ENCODE measurements at regions not wholly inside any gene's neighbourhood (a gene's known extent, or its start where the extent isn't known, plus 50 kb on each side); places are given as distances from the start of the nearest gene placed in this dataset.

- intact Hi-C loops (cut with DNase I): no loop called here
- DNase-seq (ENCODE audit: low spot score): no peak
Measured at GRCh38 chr2:52135235-52135634, 1103.3 kb upstream of the NRXN1 start.

DNA sequence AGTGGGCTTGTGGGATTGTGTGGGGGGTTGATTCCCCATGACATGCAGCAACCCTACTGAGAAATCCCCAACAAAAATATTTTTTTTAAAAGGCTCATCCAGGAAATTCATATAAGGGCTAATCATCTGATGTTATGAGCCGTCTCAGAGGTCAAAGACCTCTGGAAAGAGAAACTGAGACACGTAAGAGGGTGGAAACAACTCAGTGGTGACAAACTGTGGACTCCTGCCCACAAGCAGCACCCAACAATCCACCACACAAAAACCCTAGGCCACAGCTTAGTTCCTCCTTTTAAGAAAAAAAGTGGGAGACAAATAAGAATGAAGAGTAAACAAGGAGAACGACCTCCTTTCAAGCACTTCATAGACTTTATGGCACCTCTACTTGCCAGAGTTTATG, 1096.1 kb upstream of the NRXN1 start:
- DNase-seq (ENCODE audit: low spot score): no peak
- intact Hi-C loops (cut with DNase I): no loop called here

DNA sequence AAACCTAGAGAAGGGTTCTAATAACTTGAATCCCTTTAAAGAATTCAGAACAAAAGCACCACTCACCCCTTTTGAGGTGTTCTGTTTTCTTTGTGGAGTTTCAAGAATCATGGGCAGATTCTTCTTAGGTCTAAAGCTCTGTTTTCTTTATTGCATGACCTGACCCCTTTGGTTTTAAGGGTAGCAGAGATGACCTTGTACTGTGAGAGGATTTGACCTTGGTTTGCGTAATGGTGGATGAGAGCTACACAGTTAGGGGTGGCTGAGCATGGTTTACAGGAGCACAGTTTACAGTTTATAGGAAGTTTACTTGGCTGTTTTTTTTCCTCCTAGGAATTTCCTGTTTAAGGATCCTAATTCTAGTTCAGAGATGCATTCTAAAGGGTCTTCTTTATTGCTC, 1095.6 kb upstream of the NRXN1 start:
- DNase-seq (ENCODE audit: low spot score): no peak
- intact Hi-C loops (cut with DNase I): no loop called here

DNA sequence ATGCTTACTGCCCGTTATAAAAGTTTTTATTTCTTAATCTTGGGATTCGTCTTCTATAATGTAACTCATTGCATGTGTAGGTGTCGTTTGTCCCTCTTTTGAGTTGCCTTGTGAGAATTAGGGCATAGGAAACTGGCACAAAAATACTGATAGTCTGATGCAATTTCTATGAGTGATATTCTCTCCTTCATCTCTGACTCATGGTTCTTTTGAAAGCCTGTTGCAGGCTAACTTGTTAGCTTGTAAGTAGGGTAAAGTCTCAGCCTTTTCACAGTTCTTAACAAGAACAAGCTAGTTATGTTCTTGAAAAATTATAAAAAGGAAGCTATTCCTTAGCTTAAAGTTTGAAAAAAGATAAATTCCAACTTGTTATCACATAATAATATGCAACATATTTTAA, 1085.4 kb upstream of the NRXN1 start:
- intact Hi-C loops (cut with DNase I): no loop called here
- DNase-seq (ENCODE audit: low spot score): no peak

DNA sequence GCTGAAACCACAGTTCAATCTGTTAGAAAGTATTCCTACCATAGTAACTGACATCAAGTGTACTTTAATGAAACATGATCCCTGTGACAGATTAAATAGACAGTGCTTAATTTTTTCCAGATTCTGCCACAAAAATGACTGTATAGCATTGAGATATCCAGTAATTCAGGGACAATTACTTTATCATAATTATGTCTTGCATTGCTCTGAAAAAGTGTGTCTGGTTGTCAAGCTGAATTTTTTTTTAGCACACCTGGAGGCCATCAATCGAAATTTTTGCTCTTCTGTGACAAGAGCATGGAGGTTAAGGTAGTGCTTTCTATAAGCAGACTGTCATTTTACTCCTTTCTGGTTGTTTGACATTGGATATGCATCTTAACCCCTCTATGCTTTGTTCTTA, 1083.8 kb upstream of the NRXN1 start:
- DNase-seq (ENCODE audit: low spot score): no peak

DNA sequence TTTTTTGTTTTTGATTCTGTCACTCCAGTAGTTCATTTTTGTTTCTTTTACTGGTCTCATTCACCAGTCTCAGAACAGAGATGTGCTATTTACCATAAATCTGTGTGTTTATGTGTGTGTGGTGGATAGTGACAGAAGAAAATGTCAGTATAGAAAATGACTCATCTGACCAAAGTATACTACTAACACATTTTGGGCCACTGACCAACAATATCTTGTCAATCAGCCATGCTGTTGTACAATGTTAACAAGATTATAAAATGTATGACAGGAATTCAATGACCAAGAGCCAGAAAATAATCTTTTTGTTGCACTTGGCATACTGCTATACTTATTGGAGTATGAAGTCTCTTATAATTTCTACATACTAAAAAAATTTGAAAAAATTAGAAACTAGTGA, 1081.4 kb upstream of the NRXN1 start:
- intact Hi-C loops (cut with DNase I): no loop called here
- no peak for DNase-seq (ENCODE audit: low spot score)

More for the DNA sequence above, 1083.8 kb upstream of the NRXN1 start:
- intact Hi-C loops (cut with DNase I): no loop called here

DNA sequence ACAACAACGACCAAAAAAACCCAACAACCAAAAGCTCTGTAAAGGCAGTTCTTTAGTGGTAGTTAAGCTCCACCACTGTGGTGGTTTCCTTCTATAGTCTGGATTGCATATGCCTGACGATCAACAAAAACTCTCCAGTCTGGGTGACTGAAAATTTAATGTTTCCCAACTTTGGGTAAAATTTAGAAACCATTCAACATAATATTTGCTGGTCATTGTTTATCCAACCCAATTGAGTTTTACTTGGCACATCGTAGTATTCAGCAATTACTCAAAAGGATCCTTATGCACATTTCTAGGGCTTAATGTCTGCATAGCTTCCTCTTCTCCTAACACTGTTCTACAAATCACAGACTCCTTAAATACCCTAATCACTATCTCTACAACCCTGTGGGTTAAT, 1080.2 kb upstream of the NRXN1 start:
- intact Hi-C loops (cut with DNase I): no loop called here
- no peak for DNase-seq (ENCODE audit: low spot score)

- no peak for DNase-seq (ENCODE audit: low spot score)
- intact Hi-C loops (cut with DNase I): no loop called here
Measured at GRCh38 chr2:52107124-52107523, 1075.2 kb upstream of the NRXN1 start.

DNA sequence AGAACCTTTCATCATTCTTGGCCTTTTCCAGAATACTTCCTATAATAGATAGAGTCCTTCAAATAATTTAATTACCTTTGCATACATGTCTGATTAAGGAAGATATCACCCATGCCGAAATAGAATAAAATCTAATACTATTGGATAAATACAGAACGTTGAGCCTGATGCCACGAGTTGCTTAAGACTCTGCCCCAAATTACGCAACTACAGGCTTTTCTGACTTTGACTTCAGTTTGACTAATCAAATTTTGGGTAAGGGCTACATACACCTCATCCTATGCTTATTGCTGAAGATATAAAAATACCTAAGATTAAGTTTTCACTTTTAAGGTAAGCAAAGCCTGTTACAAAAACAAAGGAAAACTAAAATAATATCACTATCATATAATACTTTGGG, 1065.1 kb upstream of the NRXN1 start:
- DNase-seq (ENCODE audit: low spot score): no peak
- intact Hi-C loops (cut with DNase I): no loop called here

DNA sequence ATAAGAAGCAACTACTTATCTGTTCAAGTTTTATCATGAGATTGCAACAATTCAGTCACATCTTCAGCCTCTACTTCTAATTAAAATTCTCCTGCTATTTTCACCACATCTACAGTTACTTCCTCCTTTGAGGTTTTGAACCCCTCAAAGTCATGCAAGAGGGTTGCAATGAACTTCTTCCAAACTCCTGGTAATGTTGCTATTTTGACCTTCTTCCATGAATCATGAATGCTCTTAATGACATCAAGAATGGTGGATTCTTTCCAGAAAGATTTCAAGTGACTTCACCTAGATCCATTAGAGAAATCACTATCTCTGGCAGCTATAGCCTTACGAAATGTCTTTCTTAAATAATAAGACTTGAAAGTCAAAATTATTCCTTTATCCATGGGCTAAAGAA, 1052.8 kb upstream of the NRXN1 start:
- intact Hi-C loops (cut with DNase I): no loop called here
- no peak for DNase-seq (ENCODE audit: low spot score)

- DNase-seq (ENCODE audit: low spot score): no peak
- intact Hi-C loops (cut with DNase I): no loop called here
Measured at GRCh38 chr2:52083214-52083613, 1051.3 kb upstream of the NRXN1 start.

DNA sequence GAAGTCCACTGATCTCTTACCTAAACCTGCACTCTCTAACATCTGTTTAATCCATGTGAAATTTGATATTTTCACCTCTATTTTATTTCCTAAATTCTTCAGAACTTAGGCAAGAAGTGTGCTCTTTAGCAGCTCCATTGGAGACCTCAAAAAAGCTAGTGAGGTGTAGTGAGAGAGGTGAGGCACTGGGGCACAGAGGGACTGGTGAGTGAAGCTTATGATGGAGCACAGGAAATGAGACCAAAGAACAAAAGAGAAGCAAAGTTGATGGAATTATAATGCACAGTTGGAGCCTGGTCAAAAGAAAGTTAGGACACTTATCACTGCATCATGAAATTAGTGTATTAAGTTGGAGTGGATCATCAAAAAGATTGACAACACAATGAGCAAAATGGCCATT, 1050.7 kb upstream of the NRXN1 start:
- intact Hi-C loops (cut with DNase I): no loop called here
- DNase-seq (ENCODE audit: low spot score): no peak

DNA sequence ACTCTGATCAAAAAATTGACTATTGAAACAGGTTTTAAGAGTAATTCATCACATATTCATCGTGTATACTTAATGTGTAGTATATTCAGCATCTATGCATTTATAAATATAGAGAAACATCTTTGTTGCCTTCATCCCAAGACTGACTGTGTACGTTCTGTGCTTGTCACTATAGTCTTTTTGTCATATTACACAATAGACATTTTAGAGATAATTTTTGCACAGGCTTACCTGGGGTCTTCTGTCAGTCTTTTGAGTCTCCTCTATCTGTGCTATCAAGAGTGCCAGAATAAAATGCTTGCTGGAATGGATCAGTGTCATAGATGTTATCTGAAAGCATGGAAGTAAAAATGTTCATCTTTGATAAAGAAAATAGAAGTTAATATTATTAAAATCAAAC, 1047.7 kb upstream of the NRXN1 start:
- intact Hi-C loops (cut with DNase I): no loop called here
- DNase-seq (ENCODE audit: low spot score): no peak

DNA sequence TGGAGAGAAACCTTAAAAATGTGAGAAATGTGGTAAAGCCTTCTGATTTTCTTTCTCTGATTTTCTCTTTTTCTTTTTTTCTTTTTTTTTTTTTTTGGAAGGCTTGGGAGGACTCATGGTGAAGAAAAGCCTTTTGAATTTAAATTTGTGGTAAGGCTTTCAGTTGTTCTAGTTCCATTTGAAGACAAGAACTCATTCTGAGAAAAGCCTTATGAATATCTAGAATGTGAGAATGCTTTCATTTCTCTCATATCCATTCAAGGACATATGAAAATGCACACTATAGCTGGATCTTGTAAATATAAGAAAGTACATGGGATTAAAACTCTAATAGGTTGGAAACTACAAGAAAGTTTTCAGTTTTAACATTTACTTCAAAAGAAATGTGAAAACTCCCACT, 1045.2 kb upstream of the NRXN1 start:
- intact Hi-C loops (cut with DNase I): no loop called here
- no peak for DNase-seq (ENCODE audit: low spot score)

DNA sequence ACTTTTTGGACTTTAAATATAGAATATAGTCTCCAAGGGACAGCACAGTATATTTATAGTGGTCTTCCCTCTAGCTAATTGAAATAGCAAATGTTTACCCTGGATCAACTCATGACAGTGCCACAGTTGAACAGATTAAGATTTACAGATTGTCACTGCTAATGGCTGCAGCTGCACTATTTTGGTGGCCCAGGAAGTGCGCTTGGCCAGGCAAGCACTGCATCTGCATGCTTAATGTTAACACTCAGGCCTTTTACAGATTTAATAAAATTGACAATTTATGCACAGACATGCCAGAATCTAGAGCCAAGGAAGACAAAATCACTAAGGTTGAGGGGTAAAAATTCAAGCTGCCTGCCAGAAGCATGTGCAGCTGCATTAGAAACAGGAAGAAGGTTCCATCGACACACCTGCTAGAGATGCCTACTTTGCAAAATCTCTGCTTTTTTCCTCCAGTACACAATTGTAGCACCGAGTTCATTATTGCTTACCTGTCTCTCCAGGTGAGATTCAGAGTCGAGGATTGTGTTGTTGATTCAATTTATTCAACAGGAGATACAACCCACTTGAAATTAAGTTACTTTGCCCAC, 1042.3 kb upstream of the NRXN1 start:
- DNase-seq (ENCODE audit: low spot score): no peak
- intact Hi-C loops (cut with DNase I): no loop called here

GRCh38 chr2:52072949-52073348, 1041.0 kb upstream of the NRXN1 start:
- intact Hi-C loops (cut with DNase I): no loop called here
- DNase-seq (ENCODE audit: low spot score): no peak

- intact Hi-C loops (cut with DNase I): no loop called here
- DNase-seq (ENCODE audit: low spot score): no peak
Measured at GRCh38 chr2:52070665-52071064, 1038.7 kb upstream of the NRXN1 start.

- no peak for DNase-seq (ENCODE audit: low spot score)
- intact Hi-C loops (cut with DNase I): no loop called here
Measured at GRCh38 chr2:52064234-52064633, 1032.3 kb upstream of the NRXN1 start.

- no peak for DNase-seq (ENCODE audit: low spot score)
- intact Hi-C loops (cut with DNase I): no loop called here
Measured at GRCh38 chr2:52054824-52055223, 1022.9 kb upstream of the NRXN1 start.

DNA sequence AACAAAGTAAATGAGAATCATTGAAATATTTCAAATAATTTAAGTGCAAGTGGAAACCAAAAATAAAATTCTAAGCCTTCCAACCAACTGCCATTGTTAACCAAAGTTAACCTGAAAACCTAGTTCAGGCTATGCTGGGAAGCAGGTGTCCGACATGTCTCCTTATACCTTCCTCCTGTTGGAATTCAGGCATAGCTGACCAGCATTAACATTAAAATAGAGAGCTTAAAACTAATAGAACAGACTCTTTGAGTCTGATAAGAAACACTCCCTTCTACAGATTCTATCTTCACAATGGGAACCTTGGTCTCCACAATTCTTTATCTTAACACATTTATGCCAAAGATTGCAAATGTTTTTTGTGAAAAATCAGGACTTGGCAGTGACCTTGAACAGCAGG, 1004.9 kb upstream of the NRXN1 start:
- intact Hi-C loops (cut with DNase I): no loop called here

GRCh38 chr2:52036024-52036423, 1004.1 kb upstream of the NRXN1 start:
- intact Hi-C loops (cut with DNase I): no loop called here
- no peak for DNase-seq (ENCODE audit: low spot score)

More for the DNA sequence above, 1004.9 kb upstream of the NRXN1 start:
- no peak for DNase-seq (ENCODE audit: low spot score)

- DNase-seq (ENCODE audit: low spot score): no peak
- intact Hi-C loops (cut with DNase I): no loop called here
Measured at GRCh38 chr2:52035391-52035790, 1003.5 kb upstream of the NRXN1 start.

All from posterior vena cava (tissue), 2 donors.